ENCODE measurements at regions not wholly inside any gene's neighbourhood (a gene's known extent, or its start where the extent isn't known, plus 50 kb on each side); places are given as distances from the start of the nearest gene placed in this dataset.

DNA sequence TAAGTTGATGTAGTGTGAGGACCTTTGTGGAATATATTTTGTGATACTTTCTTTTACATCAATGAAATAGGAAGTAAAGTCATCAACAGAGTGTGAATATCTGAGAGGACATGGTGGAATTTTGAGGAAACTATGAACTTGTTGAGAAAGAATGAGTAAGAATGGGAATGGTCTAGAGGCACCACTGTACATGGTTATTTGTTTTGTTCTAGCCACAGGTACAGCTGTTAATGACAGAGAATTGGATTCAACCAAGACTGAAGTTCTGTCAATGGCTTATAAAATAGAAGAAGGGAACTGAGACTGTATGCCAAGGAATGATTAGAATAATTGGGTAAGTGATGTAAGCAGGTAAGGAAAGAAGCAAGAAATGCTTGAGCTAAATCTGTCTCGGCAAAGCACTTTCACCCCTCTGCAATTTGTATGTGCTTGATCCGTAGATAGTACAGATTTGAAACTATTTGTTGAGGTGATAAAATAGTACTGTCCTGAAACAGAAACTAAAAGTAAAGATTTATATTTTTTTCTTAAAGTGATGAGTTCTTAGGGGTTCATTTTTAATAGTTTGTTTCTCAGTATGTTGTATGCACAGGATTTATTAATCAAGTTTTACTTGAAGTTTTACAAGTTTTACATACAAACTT is 468.8 kb upstream of the SMC2 start:
- no peak for DNase-seq (ENCODE audit: low read depth)
- no peaks in the 10 kb centered on the region for H3K27me3 ChIP-seq (ENCODE audit: control insufficient read depth, insufficient read depth, low read length)
- CTCF ChIA-PET, result interaction anchor here (0.6 kb wide), 1 partner anchor 533 kb away, joined by 3 read pairs; no protein-coding TSS in a partner anchor
- H3K36me3 ChIP-seq (ENCODE audit: control insufficient read depth, insufficient read depth, low read length), result no peaks in the 10 kb centered on the region
- H3K4me3 ChIP-seq (ENCODE audit: low read depth, low read length), result no peak overlapping the region
- POLR2A ChIA-PET, result no interaction called here
- TF ChIP-seq CTCF (IDR thresholded peaks at IDR 0.05; ENCODE audit: insufficient read depth, low read depth, low read length), result no peak

DNA sequence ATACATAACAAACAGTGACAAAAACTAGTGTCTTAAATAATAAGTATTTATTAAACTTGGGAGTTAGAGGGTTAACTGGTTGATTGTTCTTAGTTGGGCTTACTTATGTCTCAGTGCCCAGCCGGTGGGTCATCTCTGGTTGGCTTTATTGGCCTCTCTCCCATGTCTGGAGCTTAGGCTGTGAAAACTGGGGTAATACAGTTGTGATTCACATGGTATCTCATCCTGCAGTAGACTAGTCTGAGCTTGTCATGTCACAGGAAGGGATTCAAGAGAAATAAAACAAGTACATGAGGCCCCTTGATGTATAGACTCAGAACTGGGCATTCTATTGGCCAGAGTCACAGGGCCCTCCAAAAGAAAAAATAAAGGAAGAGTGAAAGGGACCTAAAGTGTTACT is 466.4 kb upstream of the SMC2 start:
- ChIA-PET CTCF (no interaction called here), POLR2A (no interaction called here)
- Histone ChIP-seq H3K4me3 (ENCODE audit: low read depth, low read length) (no peak overlapping the region), H3K36me3 (ENCODE audit: control insufficient read depth, insufficient read depth, low read length) (no peaks in the 10 kb centered on the region), H3K27me3 (ENCODE audit: control insufficient read depth, insufficient read depth, low read length) (no peaks in the 10 kb centered on the region)
- DNase-seq (ENCODE audit: low read depth), result no peak
- TF ChIP-seq CTCF (IDR thresholded peaks at IDR 0.05; ENCODE audit: insufficient read depth, low read depth, low read length), result no peak

GRCh38 chr9:103649086-103649485 is 445.0 kb upstream of the SMC2 start:
- CTCF ChIA-PET, result no interaction called here
- H3K27me3 ChIP-seq (ENCODE audit: control insufficient read depth, insufficient read depth, low read length), result no peaks in the 10 kb centered on the region
- no peaks in the 10 kb centered on the region for H3K36me3 ChIP-seq (ENCODE audit: control insufficient read depth, insufficient read depth, low read length)
- POLR2A ChIA-PET, result no interaction called here
- no peak for DNase-seq (ENCODE audit: low read depth)
- no peak overlapping the region for H3K4me3 ChIP-seq (ENCODE audit: low read depth, low read length)
- TF ChIP-seq CTCF (IDR thresholded peaks at IDR 0.05; ENCODE audit: insufficient read depth, low read depth, low read length), result no peak

GRCh38 chr9:103658156-103658555 is 436.0 kb upstream of the SMC2 start:
- ChIA-PET POLR2A (no interaction called here), CTCF (no interaction called here)
- no peaks in the 10 kb centered on the region for H3K36me3 ChIP-seq (ENCODE audit: control insufficient read depth, insufficient read depth, low read length)
- no peaks in the 10 kb centered on the region for H3K27me3 ChIP-seq (ENCODE audit: control insufficient read depth, insufficient read depth, low read length)
- no peak overlapping the region for H3K4me3 ChIP-seq (ENCODE audit: low read depth, low read length)
- no peak for DNase-seq (ENCODE audit: low read depth)
- TF ChIP-seq CTCF (IDR thresholded peaks at IDR 0.05; ENCODE audit: insufficient read depth, low read depth, low read length), result no peak

DNA sequence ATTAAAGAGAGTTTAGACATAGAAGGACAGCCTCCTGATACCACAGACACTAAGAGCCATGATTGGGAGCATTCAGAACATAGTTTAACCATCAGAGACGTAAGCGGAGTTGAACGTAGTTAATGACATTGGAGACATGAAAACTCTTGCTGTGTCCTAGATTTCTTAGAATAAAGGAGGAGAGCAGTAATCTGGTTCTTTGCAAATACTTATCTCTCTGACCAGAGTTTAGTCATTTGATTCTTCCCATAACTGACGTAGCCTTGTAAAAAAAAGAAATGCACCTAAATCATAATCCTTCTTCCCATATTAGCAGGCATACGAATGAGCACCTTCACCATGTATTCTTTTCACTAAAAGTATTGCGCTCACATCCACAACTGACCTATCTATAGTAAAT is 433.3 kb upstream of the SMC2 start:
- ChIA-PET CTCF (no interaction called here), POLR2A (no interaction called here)
- DNase-seq (ENCODE audit: low read depth), result no peak
- Histone ChIP-seq H3K36me3 (ENCODE audit: control insufficient read depth, insufficient read depth, low read length) (no peaks in the 10 kb centered on the region), H3K4me3 (ENCODE audit: low read depth, low read length) (no peak overlapping the region), H3K27me3 (ENCODE audit: control insufficient read depth, insufficient read depth, low read length) (no peaks in the 10 kb centered on the region)
- no peak for TF ChIP-seq CTCF (IDR thresholded peaks at IDR 0.05; ENCODE audit: insufficient read depth, low read depth, low read length)
